ENCODE measurements at regions not wholly inside any gene's neighbourhood (a gene's known extent, or its start where the extent isn't known, plus 50 kb on each side); places are given as distances from the start of the nearest gene placed in this dataset.

DNA sequence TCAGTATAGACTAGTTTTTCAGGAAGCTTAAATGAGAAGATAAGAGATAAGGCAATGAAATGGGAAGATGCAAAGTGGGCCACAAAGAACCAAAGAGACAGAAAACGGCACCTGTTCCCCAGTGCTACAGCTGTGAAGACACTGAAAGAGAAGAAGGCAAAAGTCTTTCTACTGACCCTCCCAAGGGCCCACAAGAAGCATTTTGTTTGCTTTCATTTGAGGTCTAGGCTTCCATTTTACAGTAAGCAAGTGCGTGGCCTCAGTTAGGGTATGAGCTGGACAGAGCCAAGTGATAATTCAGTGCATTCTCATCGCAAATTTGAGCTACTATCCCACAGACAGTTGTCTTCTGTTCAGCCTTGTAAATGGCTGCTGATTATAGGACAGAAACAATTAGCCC is 53.4 kb upstream of the STK17B start:
- H3K4me3 ChIP-seq (ENCODE audit: low read length): no peak overlapping the region
- TF ChIP-seq, protein P1, sequence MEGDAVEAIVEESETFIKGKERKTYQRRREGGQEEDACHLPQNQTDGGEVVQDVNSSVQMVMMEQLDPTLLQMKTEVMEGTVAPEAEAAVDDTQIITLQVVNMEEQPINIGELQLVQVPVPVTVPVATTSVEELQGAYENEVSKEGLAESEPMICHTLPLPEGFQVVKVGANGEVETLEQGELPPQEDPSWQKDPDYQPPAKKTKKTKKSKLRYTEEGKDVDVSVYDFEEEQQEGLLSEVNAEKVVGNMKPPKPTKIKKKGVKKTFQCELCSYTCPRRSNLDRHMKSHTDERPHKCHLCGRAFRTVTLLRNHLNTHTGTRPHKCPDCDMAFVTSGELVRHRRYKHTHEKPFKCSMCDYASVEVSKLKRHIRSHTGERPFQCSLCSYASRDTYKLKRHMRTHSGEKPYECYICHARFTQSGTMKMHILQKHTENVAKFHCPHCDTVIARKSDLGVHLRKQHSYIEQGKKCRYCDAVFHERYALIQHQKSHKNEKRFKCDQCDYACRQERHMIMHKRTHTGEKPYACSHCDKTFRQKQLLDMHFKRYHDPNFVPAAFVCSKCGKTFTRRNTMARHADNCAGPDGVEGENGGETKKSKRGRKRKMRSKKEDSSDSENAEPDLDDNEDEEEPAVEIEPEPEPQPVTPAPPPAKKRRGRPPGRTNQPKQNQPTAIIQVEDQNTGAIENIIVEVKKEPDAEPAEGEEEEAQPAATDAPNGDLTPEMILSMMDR (conservative IDR thresholded peaks at IDR 0.05; ENCODE audit: low read depth, low read length): no peak
- DNase-seq (ENCODE audit: low read depth): no peak

DNA sequence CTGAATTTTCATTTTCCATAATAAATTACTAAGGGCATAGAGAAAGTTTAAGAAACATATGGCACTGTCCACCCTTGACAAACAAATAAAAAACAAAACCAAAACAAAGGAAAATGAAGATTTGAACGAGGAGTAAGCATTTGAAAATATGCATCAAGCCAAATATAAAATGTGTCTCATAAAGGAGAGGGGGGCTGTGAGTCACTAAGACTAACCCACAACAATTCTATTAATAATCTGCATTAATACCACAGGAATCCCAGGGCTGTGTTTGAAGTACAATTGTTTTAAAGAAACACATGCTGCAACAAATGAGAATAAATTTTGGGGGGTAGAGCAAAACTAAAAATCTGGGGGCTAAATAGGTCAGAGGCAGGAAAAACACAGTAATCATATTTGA is 53.8 kb upstream of the STK17B start:
- TF ChIP-seq, protein P1 (conservative IDR thresholded peaks at IDR 0.05; ENCODE audit: low read depth, low read length): no peak
- DNase-seq (ENCODE audit: low read depth): no peak
- no peak overlapping the region for H3K4me3 ChIP-seq (ENCODE audit: low read length)

DNA sequence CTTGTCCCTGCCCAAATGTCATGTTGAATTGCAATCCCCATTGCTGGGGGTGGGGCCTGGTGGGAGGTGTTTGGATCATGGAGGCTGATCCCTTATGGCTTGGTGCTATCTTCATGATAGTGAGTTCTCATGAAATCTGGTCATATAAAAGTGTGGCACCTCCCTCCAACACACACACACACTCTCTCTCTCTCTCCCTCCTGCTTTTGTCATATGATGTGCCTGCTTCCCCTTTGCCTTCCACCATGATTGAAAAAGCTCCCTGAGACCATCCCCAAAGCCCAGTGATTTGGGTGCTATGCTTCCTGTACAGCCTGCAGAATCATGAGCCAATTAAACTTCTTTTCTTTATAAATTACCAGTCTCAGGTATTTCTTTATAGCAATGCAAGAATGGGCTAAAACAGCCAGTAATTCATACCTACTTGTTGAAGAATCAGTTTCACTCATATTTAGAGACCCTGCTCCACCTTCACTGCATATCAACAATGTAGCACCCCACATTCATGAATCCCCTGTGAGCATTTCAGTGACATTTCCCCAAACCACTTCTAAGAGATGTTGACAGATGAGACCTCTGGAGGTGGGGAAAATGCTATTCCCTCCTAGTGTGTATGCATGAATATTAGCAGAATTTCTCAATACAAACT is 54.8 kb upstream of the STK17B start:
- no peak overlapping the region for H3K4me3 ChIP-seq (ENCODE audit: low read length)
- TF ChIP-seq, protein P1 (conservative IDR thresholded peaks at IDR 0.05; ENCODE audit: low read depth, low read length): no peak
- no peak for DNase-seq (ENCODE audit: low read depth)

DNA sequence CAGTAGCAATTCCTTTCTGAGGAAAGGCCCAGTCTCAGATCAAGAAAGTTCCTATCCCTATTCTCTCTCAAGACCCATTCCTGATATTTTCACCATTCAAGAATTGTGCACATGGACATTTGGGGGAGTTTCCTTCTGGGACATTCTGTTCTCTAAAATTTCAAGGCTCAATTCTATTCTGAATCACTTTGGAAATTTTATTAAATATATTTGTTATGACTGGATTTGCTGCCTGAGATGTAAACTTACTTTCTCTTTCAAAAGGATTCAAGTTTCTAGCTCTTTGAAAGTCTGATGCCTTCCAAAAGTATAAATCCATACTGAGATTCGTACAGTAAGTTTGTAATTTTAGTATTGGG is 55.3 kb upstream of the STK17B start:
- TF ChIP-seq, protein P1 (conservative IDR thresholded peaks at IDR 0.05; ENCODE audit: low read depth, low read length): no peak
- no peak overlapping the region for H3K4me3 ChIP-seq (ENCODE audit: low read length)
- DNase-seq (ENCODE audit: low read depth): no peak

DNA sequence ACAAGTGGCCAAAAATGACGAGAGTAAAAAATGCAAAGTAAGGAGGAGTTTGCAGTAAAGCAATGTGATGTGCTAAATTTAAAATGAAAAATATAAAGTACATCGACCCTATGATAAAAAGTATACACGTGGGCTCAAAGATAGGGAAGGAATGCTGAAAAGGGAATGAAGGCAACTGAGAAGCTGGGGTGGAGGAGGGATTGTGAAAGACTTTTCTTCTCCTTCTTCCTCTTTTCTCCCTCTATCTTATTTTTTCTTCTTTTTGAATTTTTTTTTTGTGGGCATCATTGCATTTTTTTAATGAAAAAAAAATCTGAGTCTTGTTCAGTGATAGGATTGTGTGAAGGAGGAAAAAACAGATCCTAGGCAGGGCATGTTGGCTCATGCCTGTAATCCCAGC is 57.6 kb upstream of the STK17B start:
- DNase-seq (ENCODE audit: low read depth): no peak
- TF ChIP-seq, protein P1 (conservative IDR thresholded peaks at IDR 0.05; ENCODE audit: low read depth, low read length): no peak

DNA sequence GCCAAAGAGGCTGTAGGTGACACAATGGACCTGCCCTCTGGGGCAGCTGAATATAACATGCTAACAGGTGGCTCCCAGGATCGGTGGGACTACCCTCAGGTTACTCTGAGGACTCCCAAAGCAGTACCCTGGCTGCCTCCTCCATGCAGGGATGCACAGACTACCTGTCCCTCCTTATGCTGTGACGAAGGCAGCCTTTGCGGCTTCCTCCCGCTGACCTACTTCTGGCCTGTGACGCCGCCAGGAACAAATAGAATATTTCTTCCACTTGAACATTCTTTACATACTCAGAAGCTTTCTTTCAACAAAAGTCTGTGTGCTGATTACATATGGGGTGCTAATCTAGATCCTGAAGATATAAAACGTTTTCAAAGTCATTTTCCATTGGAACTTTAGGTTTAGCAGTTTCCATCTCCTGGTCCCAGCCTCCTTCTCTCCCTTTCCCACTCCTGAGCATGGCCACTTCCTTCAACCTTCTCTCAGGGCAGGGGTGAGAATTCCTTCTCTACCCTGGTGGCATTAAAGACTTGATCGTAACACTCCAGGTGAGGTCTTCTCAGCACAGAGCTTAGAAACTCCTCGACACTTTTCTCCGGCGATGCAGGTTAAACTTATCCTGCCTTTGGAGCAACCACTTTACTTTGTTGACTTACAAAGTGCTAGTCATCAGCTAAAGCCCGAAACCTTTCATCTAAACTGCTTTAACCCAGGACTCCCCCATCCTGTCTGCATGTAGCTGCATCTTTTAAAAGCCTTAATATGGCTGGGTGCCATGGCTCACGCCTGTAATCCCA is 58.9 kb upstream of the STK17B start:
- no peak for DNase-seq (ENCODE audit: low read depth)

More for the DNA sequence above, 57.6 kb upstream of the STK17B start:
- no peak overlapping the region for H3K4me3 ChIP-seq (ENCODE audit: low read length)

More for the DNA sequence above, 58.9 kb upstream of the STK17B start:
- no peak overlapping the region for H3K4me3 ChIP-seq (ENCODE audit: low read length)
- TF ChIP-seq, protein P1 (conservative IDR thresholded peaks at IDR 0.05; ENCODE audit: low read depth, low read length): no peak
